Activated CD4-positive, alpha-beta T cell treated with anti-CD3 and anti-CD28 coated beads, Interleukin-2, amount 50 U/mL, for 4 hours (primary cell): ENCODE measurements at regions not wholly inside any gene's neighbourhood (a gene's known extent, or its start where the extent isn't known, plus 50 kb on each side); places are given as distances from the start of the nearest gene placed in this dataset.
"Not testable (repeated sequence)": the region's sequence is repeated elsewhere in the genome, so short reads cannot be mapped to it uniquely, and the experiment has no call there.

ENCODE experiments used
- DNase-seq, 2 experiments: peaks; one replicate each; pipeline ENCODE4 v3.0.0-alpha.2; 2020

- DNase-seq: no peak
Measured at GRCh38 chr10:36840788-36841187, 284.6 kb upstream of the ANKRD30A start.

GRCh38 chr10:36837416-36837815 is 288.0 kb upstream of the ANKRD30A start:
- DNase-seq: no peak

- DNase-seq: no peak
Measured at GRCh38 chr10:36819781-36820180, 305.6 kb upstream of the ANKRD30A start.

- DNase-seq: no peak
Measured at GRCh38 chr10:36817898-36818297, 307.5 kb upstream of the ANKRD30A start.

- no peak for DNase-seq
Measured at GRCh38 chr10:36808625-36809362, 316.6 kb upstream of the ANKRD30A start.

- no peak for DNase-seq
Measured at GRCh38 chr10:36803229-36803628, 322.2 kb upstream of the ANKRD30A start.

DNA sequence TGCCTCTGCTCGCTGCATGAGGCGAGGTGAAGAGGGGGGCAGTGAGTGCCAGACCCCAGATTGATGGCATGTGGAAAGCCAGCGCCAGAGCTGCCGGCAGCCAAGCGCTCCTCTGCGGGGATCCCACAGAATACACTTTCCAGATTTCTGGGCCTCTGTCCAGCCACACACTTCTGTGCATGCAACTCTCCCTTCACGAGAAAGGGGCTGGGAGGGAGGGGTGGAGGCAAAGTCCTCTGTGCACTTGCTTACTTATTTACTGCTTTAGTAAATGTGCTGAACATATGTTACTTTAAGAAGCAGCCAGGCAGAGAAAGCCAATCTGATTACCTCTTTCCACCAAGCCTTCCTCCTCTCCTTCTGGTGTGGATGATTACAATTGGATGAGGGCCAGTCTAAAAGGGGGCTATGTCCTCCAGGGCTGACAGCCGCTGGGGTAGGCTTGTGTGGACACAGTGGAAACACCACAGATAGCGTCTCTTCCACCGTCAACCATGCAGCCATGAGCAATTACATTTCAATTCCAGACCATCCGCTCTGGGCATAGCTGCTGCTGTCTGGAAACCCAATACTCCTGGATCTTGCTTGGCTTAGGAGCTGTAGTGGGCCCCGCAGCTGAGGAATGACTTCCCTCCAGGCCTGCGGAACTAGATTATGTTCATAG is 322.8 kb upstream of the ANKRD30A start:
- DNase-seq: no peak

GRCh38 chr10:36801660-36802059 is 323.7 kb upstream of the ANKRD30A start:
- DNase-seq: no peak

DNA sequence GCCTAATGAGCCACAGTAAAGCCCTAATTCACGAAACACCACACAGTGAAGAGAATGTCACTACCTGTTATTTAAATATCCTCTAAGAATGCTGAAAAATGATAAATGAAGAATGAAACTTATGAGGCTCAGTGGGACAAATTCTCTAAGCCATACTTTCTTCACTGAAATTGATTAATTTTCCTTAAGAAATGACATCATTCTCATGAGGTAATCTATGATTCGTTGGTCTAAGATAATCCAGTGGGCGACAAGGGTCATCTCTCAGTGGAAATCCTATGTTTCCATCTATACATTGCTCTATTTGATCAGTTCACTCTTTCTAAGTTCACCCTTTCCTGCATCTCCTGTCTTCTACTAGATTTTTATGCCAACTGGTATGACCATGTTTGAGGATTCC is 330.4 kb upstream of the ANKRD30A start:
- DNase-seq: no peak

DNA sequence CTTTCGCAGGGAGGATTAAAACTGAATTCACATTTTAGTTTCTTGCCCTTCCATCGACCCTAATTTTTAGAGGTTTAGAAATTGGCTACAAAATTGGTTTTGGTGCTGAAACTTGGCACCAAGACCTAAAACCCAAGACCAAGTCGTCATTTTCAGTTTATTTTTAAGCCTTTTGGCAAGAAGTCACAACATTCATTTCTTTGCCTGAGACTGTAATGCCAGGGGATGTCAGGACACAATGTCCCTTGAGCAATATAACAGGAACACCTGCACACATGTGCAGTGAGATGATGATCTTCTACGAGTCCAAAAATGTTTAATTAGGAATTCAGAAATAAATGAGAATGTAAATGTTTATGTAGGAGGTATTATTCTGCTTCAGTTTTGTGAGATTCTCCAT is 335.4 kb upstream of the ANKRD30A start:
- DNase-seq: no peak

GRCh38 chr10:36788152-36788551 is 337.2 kb upstream of the ANKRD30A start:
- DNase-seq: no peak

DNA sequence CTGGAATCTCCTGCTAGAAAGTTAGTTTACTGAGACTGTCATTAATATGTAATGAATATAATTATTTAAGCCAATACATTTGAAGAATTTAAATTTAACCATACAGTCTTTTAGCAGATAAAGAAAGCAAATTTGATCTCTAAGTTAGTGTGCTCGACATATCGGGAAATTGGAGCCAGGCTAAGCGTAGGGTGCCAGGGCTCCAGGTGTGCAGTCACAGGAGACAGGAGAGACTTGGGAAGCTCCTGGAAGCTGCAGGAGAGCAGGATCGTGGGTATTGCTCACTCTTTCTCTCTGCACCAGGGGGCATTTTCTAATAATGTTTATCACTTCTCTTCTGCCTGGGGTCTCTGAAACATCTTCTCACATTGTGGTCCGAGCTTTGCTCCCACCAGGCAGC is 342.0 kb upstream of the ANKRD30A start:
- DNase-seq: no peak

- DNase-seq: no peak
Measured at GRCh38 chr10:36781570-36781969, 343.8 kb upstream of the ANKRD30A start.

- DNase-seq: no peak
Measured at GRCh38 chr10:36780158-36780557, 345.2 kb upstream of the ANKRD30A start.

- no peak for DNase-seq
Measured at GRCh38 chr10:36779238-36779846, 346.1 kb upstream of the ANKRD30A start.

DNA sequence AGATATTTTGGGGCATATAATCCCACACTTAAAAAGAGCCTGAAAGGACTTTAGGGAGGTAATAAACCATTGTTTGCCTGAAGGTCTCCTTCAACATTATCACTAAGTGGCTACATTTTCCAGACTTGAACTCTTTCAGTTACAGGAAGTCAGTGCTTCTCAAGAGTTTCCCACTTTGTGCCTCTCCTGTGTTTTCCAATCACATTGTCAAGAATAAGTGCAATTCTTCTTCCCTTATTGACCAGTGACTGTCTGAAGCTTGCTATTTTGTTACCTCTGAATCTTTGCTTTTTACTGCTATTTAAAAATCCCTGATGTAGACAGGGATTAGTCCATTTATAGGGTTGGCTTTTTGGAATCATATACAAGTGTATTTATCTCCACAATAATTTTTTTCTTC is 346.7 kb upstream of the ANKRD30A start:
- no peak for DNase-seq

GRCh38 chr10:36773652-36774051 is 351.7 kb upstream of the ANKRD30A start:
- no peak for DNase-seq

GRCh38 chr10:36771725-36772124 is 353.7 kb upstream of the ANKRD30A start:
- no peak for DNase-seq

DNA sequence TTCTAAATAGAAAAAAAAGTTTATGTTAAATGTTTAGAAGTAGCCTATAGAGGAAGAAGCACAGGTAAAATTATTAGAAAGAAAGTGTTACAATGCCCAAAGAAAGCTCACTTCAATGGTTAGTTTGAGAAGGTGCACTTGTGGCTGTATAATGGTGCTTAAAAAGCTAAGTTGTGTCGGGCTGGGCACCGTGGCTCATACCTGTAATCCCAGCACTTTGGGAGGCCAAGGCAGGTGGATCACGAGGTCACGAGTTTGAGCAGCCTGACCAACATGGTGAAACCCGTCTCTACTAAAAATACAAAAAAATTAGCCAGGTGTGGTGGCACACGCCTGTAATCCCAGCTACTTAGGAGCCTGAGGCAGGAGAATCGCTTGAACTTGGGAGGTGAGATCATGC is 355.7 kb upstream of the ANKRD30A start:
- DNase-seq: not testable (repeated sequence)

GRCh38 chr10:36766940-36767339 is 358.5 kb upstream of the ANKRD30A start:
- no peak for DNase-seq

GRCh38 chr10:36766415-36766810 is 359.0 kb upstream of the ANKRD30A start:
- DNase-seq: no peak

GRCh38 chr10:36765782-36766414 is 359.5 kb upstream of the ANKRD30A start:
- no peak for DNase-seq

DNA sequence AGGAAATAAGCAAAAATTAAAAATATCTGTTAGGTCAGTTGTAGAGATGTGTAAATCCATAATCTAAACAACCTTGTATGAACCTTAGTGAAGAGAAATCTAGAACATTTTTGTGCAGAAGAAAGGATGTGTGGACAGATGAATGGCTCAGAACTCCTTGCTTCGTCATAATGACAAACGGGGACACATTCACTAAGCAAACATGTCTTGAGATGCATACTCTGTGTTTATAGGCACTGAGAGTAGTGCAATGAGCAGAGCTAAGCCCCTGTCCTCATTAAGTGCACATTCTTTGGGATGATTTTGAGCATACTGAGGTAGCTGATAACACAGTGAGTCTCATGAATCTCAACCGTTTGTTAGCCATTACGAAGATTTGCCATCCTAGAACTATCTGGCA is 360.6 kb upstream of the ANKRD30A start:
- no peak for DNase-seq

DNA sequence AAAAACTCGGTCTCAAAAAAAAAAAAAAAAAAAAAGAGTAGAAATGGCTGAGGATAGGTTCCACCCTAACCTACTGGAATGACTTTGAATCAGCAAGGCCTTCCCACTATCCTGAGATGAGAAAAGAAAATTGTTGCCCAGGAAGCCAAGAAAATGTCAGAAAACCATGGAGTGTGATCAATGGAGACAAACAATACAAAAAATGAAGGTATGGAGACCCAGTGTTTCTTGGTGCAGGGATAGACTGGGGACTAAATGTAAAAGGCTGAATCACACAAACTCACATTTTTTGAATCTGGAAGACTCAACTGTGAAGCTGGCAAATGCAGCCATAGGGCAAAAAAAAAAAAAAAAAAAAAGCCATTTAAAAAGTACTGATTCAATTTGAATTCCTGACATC is 364.3 kb upstream of the ANKRD30A start:
- DNase-seq: no peak
